ENCODE measurements at regions not wholly inside any gene's neighbourhood (a gene's known extent, or its start where the extent isn't known, plus 50 kb on each side); places are given as distances from the start of the nearest gene placed in this dataset.

DNA sequence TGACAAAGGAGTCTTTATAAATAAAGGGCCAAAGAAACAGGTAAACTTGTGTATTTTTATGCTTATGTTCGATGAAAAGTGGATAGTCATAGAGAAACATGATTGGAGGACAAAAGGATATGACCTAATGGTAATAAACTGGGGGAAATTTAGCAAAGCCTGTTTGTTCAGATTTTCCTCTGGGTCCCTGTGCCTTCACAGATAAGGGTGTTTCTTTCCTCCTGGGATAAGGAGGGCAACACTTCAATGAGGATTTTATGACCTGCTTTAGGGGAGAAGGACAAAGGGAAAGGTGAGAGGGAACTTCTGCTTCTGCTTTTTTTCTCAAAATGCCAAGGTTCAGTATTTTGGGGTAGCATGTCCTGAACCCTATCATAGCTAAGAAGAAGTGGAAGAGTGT is 531.3 kb upstream of the ALCAM start:
- DNase-seq (ENCODE audit: low read depth in 1 of 2, low spot score in 2 of 2) (no peak), FAIRE-seq (no peak)
- Histone ChIP-seq H3K4me3 (ENCODE audit: extremely low read depth in 1 of 4, insufficient read depth in 2 of 4, low read depth in 3 of 4, low read length in 4 of 4) (no peak overlapping the region), H3K23ac (ENCODE audit: insufficient read length) (no peak overlapping the region), H2AFZ (ENCODE audit: low read length) (no peak overlapping the region), H3K79me2 (ENCODE audit: control insufficient read depth in 1 of 2, insufficient read depth in 2 of 2, low read length in 2 of 2) (no peaks in the 10 kb centered on the region), H3K9ac (replicated peaks in 1 of 4; ENCODE audit: extremely low read depth in 1 of 4, low read depth in 3 of 4, low read length in 3 of 4) (no peak overlapping the region; a peak in 1 of 7 replicates), H4K20me1 (replicated peaks in 1 of 2; ENCODE audit: control insufficient read depth in 1 of 2, insufficient read depth in 2 of 2, low read length in 2 of 2) (no peaks in the 10 kb centered on the region), H4K5ac (ENCODE audit: insufficient read length, low read depth, low read length) (no peak overlapping the region), H2BK5ac (ENCODE audit: low read depth, low read length) (no peak overlapping the region), H2AK5ac (ENCODE audit: low read depth, low read length) (no peak overlapping the region), H4K91ac (replicated peaks; ENCODE audit: insufficient read length, low read length) (no peak overlapping the region), H2BK15ac (ENCODE audit: low read length) (no peak overlapping the region), H3K14ac (ENCODE audit: insufficient read length) (no peak overlapping the region), H2BK12ac (ENCODE audit: low read depth, low read length) (no peak overlapping the region), H3K4me2 (ENCODE audit: insufficient read depth in 1 of 2, low read depth in 2 of 2, low read length in 2 of 2) (peak overlapping the region in 1 of 2 experiments; percentile 12; a peak in 1 of 4 replicates), H3K23me2 (ENCODE audit: low read depth, low read length) (no peaks in the 10 kb centered on the region), H3K9me3 (ENCODE audit: insufficient read depth in 2 of 2, low read depth in 1 of 2, low read length in 1 of 2) (no peaks in the 10 kb centered on the region), H2BK120ac (replicated peaks; ENCODE audit: low read depth, low read length) (no peak overlapping the region), H3K27ac (ENCODE audit: low read depth, low read length) (no peak overlapping the region), H3K4me1 (replicated peaks in 1 of 4; ENCODE audit: control insufficient read depth in 3 of 4, insufficient read depth in 4 of 4, low read length in 3 of 4) (peaks cover 2 to 6% (median 5%) of the 10 kb centered on the region in 4 experiments; a peak in 4 of 7 replicates), H3K4ac (replicated peaks; ENCODE audit: insufficient read length, low read depth, low read length) (no peak overlapping the region), H3K79me1 (ENCODE audit: low read depth, low read length) (no peaks in the 10 kb centered on the region), H4K8ac (ENCODE audit: extremely low read depth, insufficient read depth, low read length) (no peak overlapping the region), H3K27me3 (replicated peaks in 1 of 4; ENCODE audit: control insufficient read depth in 3 of 4, extremely low read depth in 1 of 4, insufficient read depth in 3 of 4, low read length in 3 of 4) (no peaks in the 10 kb centered on the region), H2BK20ac (ENCODE audit: low read length) (peak overlapping the region; percentile 43; the same call in 1 of the 2 replicates), H3K18ac (ENCODE audit: extremely low read depth, low read length) (no peak overlapping the region), H3K56ac (replicated peaks; ENCODE audit: insufficient read length, low read depth, low read length) (no peak overlapping the region), H3K36me3 (ENCODE audit: control insufficient read depth in 2 of 4, insufficient read depth in 4 of 4, low read length in 3 of 4) (no peaks in the 10 kb centered on the region)
- ChIA-PET POLR2A (ENCODE audit: partially characterized antibody) (no interaction called here), CTCF (ENCODE audit: partially characterized antibody) (interaction anchor here (1.1 to 1.3 kb wide), 2 partner anchors 200 to 239 kb away, joined by 3 read pairs; no protein-coding TSS in a partner anchor)
- WGBS, 2 experiments (ENCODE audit: extremely low coverage in 1 of 2, insufficient coverage in 1 of 2, insufficient read length in 1 of 2, insufficient replicate concordance in 2 of 2, low coverage in 1 of 2, low lambda C conversion rate in 2 of 2, missing lambda C conversion rate in 1 of 2) = 83% methylated on average over 1 of the region's 1 CpG; no CpG with 5 or more reads in 1 of the 2 experiments
- TF ChIP-seq RBBP5 (IDR thresholded peaks at IDR 0.05; ENCODE audit: borderline replicate concordance, low read depth, low read length) (no peak), KDM1A (IDR thresholded peaks at IDR 0.05; ENCODE audit: borderline replicate concordance, low read length) (no peak), SP1 (IDR thresholded peaks at IDR 0.05; ENCODE audit: low read depth, low read length) (no peak), MAFK (IDR thresholded peaks at IDR 0.05; ENCODE audit: low read depth, low read length) (no peak)
- TF ChIP-seq, protein P1, sequence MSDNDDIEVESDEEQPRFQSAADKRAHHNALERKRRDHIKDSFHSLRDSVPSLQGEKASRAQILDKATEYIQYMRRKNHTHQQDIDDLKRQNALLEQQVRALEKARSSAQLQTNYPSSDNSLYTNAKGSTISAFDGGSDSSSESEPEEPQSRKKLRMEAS (IDR thresholded peaks at IDR 0.05) = no peak
- TF ChIP-seq, protein P2, sequence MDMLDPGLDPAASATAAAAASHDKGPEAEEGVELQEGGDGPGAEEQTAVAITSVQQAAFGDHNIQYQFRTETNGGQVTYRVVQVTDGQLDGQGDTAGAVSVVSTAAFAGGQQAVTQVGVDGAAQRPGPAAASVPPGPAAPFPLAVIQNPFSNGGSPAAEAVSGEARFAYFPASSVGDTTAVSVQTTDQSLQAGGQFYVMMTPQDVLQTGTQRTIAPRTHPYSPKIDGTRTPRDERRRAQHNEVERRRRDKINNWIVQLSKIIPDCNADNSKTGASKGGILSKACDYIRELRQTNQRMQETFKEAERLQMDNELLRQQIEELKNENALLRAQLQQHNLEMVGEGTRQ (IDR thresholded peaks at IDR 0.05; ENCODE audit: low read length) = no peak
